Upper lobe of left lung (tissue), 6 donors: ENCODE measurements at regions not wholly inside any gene's neighbourhood (a gene's known extent, or its start where the extent isn't known, plus 50 kb on each side); places are given as distances from the start of the nearest gene placed in this dataset.

Experiments
- ATAC-seq, 2 donors: fragments of 200-7000 bp; cut with Tn5 transposase; one replicate each; pipeline ENCODE4 v1.9.1; 2022; ENCODE audit warnings: mild to moderate bottlenecking in 2 of 2, moderate library complexity in 2 of 2; ENCODE audit not compliant: low FRiP score in 2 of 2
- DNase-seq, 2 donors: peaks; one replicate each; pipeline ENCODE4 v3.0.0-alpha.2; 2019 to 2020
- H3K27ac ChIP-seq, 4 donors: fragments of 200-600 bp; sonication (generic); one replicate each; pipeline ENCODE4 v1.5.1; 2016 to 2019
- H3K27me3 ChIP-seq, 4 donors: fragments of 200-600 bp; sonication (generic); one replicate each; pipeline ENCODE4 v1.5.1; 2017 to 2019
- H3K36me3 ChIP-seq, 4 donors: fragments of 200-600 bp; sonication (generic); one replicate each; pipeline ENCODE4 v1.5.1; 2016 to 2019
- H3K4me1 ChIP-seq, 4 donors: fragments of 200-600 bp; sonication (generic); one replicate each; pipeline ENCODE4 v1.5.1; 2018 to 2019
- H3K4me3 ChIP-seq, 4 donors: fragments of 200-600 bp; sonication (generic); one replicate each; pipeline ENCODE4 v1.5.1; 2017 to 2019; ENCODE audit warnings: mild to moderate bottlenecking in 2 of 4, moderate library complexity in 1 of 4
- H3K9me3 ChIP-seq, 4 donors: fragments of 200-600 bp; sonication (generic); one replicate each; pipeline ENCODE4 v1.5.1; 2018 to 2019
- EP300 ChIP-seq, 4 donors: sonication (generic); formaldehyde crosslinking; IDR thresholded peaks; one replicate each; pipeline ENCODE4 v1.5.1; 2017; ENCODE audit warnings: antibody characterized with exemption in 4 of 4, control low read depth in 2 of 4
- POLR2A ChIP-seq, 4 donors: fragments of 450-650 bp; IDR thresholded peaks; one replicate each; pipeline ENCODE4 v1.5.1; 2016 to 2017; ENCODE audit warnings: antibody characterized with exemption in 4 of 4, mild to moderate bottlenecking in 2 of 4
- POLR2AphosphoS5 ChIP-seq, 2 donors: sonication (generic); formaldehyde crosslinking; IDR thresholded peaks; one replicate each; pipeline ENCODE4 v1.5.1; 2017; ENCODE audit warnings: antibody characterized with exemption in 2 of 2
- WGBS, 2 donors: methylation state at CpG; one replicate each; pipeline ENCODE4 v1.1.5; 2017 to 2018; 5-methylcytosine and 5-hydroxymethylcytosine counted together
- TF ChIP-seq, protein P1 (sequence below), 6 experiments: fragments of 450-650 bp in 4 of 6; fragments of 200-600 bp in 2 of 6; sonication (generic) in 2 of 6; IDR thresholded peaks; one replicate each; pipeline ENCODE4 v1.5.1; 2016 to 2019; ENCODE audit warnings: antibody characterized with exemption in 6 of 6
- donor health status: DM: no; HTN: no; CAD: no; lungs with moderate emphysema.
- donor health status: DM: no; HTN: yes; CAD: no; lungs with severe emphysema.

DNA sequence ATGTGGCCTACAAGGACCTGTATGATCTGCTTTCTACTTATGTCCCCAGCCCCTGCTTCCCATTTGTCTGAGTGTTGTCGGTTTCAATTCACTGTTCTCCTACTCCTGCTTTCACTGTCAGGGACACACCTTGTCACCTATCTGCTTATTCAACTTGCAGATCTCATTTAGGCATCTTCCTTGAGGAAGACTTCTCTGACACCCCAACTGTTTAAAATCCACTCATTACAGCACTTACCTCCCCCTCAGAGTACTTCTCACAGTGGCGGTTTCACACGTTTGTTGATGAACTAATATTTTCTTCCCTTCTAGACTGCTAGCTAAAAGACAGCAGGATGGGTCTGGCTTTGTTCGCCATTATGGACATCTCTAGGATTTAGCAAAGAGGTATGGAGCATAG, 279.9 kb upstream of the TET2 start:
- ATAC-seq (no peak), DNase-seq (no peak)
- Histone ChIP-seq H3K9me3 (no peaks in the 10 kb centered on the region), H3K4me3 (no peak overlapping the region), H3K27me3 (no peaks in the 10 kb centered on the region), H3K4me1 (no peaks in the 10 kb centered on the region), H3K36me3 (no peaks in the 10 kb centered on the region), H3K27ac (no peak overlapping the region)
- 88 to 93% methylated on average over 4 of the region's 4 CpGs for WGBS, 2 donors
- TF ChIP-seq POLR2AphosphoS5 (IDR thresholded peaks at IDR 0.05) (no peak), EP300 (IDR thresholded peaks at IDR 0.05) (no peak), POLR2A (IDR thresholded peaks at IDR 0.05) (no peak)
- TF ChIP-seq, protein P1, sequence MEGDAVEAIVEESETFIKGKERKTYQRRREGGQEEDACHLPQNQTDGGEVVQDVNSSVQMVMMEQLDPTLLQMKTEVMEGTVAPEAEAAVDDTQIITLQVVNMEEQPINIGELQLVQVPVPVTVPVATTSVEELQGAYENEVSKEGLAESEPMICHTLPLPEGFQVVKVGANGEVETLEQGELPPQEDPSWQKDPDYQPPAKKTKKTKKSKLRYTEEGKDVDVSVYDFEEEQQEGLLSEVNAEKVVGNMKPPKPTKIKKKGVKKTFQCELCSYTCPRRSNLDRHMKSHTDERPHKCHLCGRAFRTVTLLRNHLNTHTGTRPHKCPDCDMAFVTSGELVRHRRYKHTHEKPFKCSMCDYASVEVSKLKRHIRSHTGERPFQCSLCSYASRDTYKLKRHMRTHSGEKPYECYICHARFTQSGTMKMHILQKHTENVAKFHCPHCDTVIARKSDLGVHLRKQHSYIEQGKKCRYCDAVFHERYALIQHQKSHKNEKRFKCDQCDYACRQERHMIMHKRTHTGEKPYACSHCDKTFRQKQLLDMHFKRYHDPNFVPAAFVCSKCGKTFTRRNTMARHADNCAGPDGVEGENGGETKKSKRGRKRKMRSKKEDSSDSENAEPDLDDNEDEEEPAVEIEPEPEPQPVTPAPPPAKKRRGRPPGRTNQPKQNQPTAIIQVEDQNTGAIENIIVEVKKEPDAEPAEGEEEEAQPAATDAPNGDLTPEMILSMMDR (IDR thresholded peaks at IDR 0.05): no peak

DNA sequence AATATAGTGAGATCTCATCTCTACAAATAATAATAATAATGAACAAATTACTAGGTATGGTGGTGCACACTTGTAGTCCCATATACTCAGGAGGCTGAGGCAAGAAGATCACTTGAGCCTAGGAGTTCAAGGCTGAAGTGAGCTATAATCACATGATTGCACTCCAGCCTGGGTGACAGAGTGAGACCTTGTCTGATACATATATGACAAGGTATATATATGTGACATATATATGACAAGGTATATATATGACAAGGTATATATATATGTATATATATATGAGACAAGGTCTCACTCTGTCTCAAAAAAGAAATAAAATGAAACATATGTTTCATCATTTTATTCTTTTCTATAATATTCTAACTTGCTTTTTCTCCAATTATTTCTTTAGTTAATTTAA, 278.1 kb upstream of the TET2 start:
- TF ChIP-seq POLR2A (IDR thresholded peaks at IDR 0.05) (no peak), EP300 (IDR thresholded peaks at IDR 0.05) (no peak), POLR2AphosphoS5 (IDR thresholded peaks at IDR 0.05) (no peak)
- TF ChIP-seq, protein P1 (IDR thresholded peaks at IDR 0.05): no peak
- no peak for DNase-seq
- no peaks in the 10 kb centered on the region for H3K4me1 ChIP-seq
- no peak for ATAC-seq
- H3K4me3 ChIP-seq: no peak overlapping the region
- no peak overlapping the region for H3K27ac ChIP-seq
- no peaks in the 10 kb centered on the region for H3K9me3 ChIP-seq
- no peaks in the 10 kb centered on the region for H3K27me3 ChIP-seq
- H3K36me3 ChIP-seq: no peaks in the 10 kb centered on the region

DNA sequence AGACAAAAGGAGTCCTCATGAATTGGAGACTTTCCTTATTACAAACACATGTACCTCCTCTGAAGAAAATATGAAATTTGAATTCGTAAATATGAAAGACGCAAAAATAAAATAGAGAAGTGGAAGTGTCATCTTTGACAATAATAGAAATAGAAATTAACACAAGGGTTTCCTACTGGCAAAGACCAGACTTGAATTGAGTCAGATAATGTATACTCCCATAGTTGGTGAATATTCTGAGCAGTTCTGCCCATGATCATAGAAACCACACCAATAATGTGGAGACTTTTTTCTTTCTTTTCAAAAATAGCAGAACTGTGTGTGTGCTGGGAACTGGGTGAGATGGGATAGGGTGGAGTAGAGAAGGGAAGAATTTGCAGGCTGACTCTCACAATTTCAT, 277.7 kb upstream of the TET2 start:
- Histone ChIP-seq H3K27ac (no peak overlapping the region), H3K4me3 (no peak overlapping the region), H3K27me3 (no peaks in the 10 kb centered on the region), H3K9me3 (no peaks in the 10 kb centered on the region), H3K36me3 (no peaks in the 10 kb centered on the region), H3K4me1 (no peaks in the 10 kb centered on the region)
- DNase-seq: no peak
- ATAC-seq: peak in 1 of 2 donors; percentile 36
- WGBS, 2 donors: 75 to 89% methylated on average over 2 of the region's 2 CpGs
- no peak for TF ChIP-seq EP300 (IDR thresholded peaks at IDR 0.05)
- TF ChIP-seq POLR2A (IDR thresholded peaks at IDR 0.05): no peak
- no peak for TF ChIP-seq POLR2AphosphoS5 (IDR thresholded peaks at IDR 0.05)
- TF ChIP-seq, protein P1 (IDR thresholded peaks at IDR 0.05): no peak

DNA sequence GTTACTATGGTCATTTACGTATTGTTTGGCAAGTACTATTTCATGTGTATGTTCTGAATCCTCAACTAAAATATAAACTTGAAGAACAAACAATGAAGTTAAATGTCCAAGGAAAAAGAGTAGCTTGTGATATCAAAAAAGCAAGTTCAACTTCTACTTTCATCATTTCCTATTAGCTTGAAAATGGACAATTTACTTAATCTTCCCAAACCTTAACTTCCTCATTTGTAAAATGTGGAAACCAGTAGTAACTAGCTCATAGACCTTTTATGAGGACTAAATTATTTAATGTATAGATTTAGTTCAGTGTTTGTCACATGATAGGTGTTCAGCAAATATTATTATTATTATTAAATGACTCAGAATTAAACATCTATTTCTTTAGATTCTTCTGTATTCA, 276.8 kb upstream of the TET2 start:
- Histone ChIP-seq H3K4me1 (no peaks in the 10 kb centered on the region), H3K27me3 (no peaks in the 10 kb centered on the region), H3K36me3 (no peaks in the 10 kb centered on the region), H3K9me3 (no peaks in the 10 kb centered on the region), H3K27ac (no peak overlapping the region), H3K4me3 (no peak overlapping the region)
- ATAC-seq: no peak
- 83 to 86% methylated on average over 1 of the region's 1 CpG for WGBS, 2 donors
- no peak for DNase-seq
- TF ChIP-seq POLR2AphosphoS5 (IDR thresholded peaks at IDR 0.05) (no peak), EP300 (IDR thresholded peaks at IDR 0.05) (no peak), POLR2A (IDR thresholded peaks at IDR 0.05) (no peak)
- TF ChIP-seq, protein P1 (IDR thresholded peaks at IDR 0.05): no peak

DNA sequence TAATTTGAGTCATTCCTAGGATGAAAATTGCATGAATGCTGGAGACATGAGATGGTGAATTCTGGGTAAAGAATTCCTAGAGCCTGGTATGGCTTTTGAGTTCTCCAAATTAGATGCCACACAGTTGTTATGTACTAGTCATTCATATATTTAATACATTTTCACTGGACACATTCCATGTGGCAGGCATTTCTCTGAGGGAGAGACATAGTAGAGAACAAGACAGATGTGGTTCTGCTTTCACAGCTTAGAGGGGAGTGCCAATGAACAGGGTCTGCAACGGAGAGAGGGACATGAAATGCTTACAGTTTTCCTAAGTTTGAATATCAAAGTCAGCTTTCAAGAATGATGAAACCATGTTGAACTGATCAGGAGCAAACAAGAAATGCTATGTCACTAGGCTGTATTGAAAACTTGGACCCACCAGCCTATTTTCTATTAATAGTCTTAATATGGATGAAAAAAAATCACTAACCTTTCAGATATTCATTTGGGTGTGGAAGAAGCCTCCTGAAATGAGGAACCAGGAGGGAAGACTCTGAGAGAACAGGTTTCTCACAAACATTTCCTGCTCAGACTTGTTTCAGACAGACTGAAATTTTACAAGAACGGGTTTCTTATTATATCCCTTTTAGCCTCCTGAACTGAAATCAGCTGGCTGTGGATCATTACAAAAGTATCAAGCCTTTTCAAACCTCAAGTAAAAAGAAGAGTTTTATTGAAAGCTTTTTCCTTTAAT, 276.0 kb upstream of the TET2 start:
- no peaks in the 10 kb centered on the region for H3K4me1 ChIP-seq
- H3K9me3 ChIP-seq: no peaks in the 10 kb centered on the region
- ATAC-seq (no peak), DNase-seq (no peak)
- TF ChIP-seq POLR2AphosphoS5 (IDR thresholded peaks at IDR 0.05) (no peak), EP300 (IDR thresholded peaks at IDR 0.05) (no peak), POLR2A (IDR thresholded peaks at IDR 0.05) (no peak)
- TF ChIP-seq, protein P1 (IDR thresholded peaks at IDR 0.05): no peak
- H3K27me3 ChIP-seq: no peaks in the 10 kb centered on the region
- no peak overlapping the region for H3K4me3 ChIP-seq
- H3K36me3 ChIP-seq: no peaks in the 10 kb centered on the region
- H3K27ac ChIP-seq: no peak overlapping the region
- 35 to 52% methylated on average over 2 of the region's 2 CpGs for WGBS, 2 donors
